ENCODE measurements at regions not wholly inside any gene's neighbourhood (a gene's known extent, or its start where the extent isn't known, plus 50 kb on each side); places are given as distances from the start of the nearest gene placed in this dataset.
A peak's percentile ranks its signal among the peaks of the same experiment; 100 is the strongest.

DNA sequence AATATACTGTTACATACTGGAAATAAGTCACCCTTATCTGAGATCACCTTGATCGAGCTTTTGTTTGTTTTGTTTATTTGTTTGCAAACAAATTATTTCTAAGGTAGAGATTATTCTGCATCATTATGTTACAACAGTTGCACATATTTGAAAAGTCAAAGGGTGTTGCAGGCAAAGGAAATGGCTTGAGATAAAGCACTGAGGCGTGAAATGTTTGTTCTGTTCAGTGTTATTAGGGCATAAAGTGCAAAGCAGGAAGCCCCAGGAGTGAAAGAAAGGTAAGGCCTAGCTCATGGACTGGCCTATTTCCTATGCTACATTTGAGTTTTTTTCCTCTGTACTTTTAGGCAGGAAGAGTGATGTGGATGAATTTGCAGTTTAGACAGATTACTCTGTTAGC is 1815.6 kb upstream of the LRRTM1 start:
- H3K4me3 ChIP-seq (ENCODE audit: low read length), result no peak overlapping the region
- TF ChIP-seq, protein P1, sequence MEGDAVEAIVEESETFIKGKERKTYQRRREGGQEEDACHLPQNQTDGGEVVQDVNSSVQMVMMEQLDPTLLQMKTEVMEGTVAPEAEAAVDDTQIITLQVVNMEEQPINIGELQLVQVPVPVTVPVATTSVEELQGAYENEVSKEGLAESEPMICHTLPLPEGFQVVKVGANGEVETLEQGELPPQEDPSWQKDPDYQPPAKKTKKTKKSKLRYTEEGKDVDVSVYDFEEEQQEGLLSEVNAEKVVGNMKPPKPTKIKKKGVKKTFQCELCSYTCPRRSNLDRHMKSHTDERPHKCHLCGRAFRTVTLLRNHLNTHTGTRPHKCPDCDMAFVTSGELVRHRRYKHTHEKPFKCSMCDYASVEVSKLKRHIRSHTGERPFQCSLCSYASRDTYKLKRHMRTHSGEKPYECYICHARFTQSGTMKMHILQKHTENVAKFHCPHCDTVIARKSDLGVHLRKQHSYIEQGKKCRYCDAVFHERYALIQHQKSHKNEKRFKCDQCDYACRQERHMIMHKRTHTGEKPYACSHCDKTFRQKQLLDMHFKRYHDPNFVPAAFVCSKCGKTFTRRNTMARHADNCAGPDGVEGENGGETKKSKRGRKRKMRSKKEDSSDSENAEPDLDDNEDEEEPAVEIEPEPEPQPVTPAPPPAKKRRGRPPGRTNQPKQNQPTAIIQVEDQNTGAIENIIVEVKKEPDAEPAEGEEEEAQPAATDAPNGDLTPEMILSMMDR (conservative IDR thresholded peaks at IDR 0.05; ENCODE audit: low read depth, low read length), result no peak
- no peak for DNase-seq (ENCODE audit: low read depth)

DNA sequence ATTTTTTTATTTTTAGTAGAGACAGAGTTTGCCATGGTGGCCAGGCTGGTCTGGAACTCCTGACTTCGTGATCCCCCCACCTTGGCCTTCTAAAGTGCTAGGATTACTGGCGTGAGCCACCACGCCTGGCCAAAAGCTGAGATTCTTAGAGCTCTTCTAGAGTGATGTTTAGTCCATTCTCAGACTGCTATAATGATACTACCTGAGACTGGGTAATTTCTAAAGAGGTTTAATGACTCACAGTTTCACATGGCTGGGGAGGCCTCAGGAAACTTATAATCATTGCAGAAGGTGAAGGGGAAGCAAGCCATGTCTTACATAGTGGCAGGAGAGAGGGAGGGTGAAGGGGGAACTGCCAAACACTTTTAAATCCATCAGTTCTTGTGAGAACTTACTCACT is 1804.9 kb upstream of the LRRTM1 start:
- no peak for DNase-seq (ENCODE audit: low read depth)
- TF ChIP-seq, protein P1 (conservative IDR thresholded peaks at IDR 0.05; ENCODE audit: low read depth, low read length), result no peak
- H3K4me3 ChIP-seq (ENCODE audit: low read length), result no peak overlapping the region

- no peak for DNase-seq (ENCODE audit: low read depth)
- no peak overlapping the region for H3K4me3 ChIP-seq (ENCODE audit: low read length)
- TF ChIP-seq, protein P1 (conservative IDR thresholded peaks at IDR 0.05; ENCODE audit: low read depth, low read length), result no peak
Observed at GRCh38 chr2:82098617-82099016, 1794.1 kb upstream of the LRRTM1 start.

DNA sequence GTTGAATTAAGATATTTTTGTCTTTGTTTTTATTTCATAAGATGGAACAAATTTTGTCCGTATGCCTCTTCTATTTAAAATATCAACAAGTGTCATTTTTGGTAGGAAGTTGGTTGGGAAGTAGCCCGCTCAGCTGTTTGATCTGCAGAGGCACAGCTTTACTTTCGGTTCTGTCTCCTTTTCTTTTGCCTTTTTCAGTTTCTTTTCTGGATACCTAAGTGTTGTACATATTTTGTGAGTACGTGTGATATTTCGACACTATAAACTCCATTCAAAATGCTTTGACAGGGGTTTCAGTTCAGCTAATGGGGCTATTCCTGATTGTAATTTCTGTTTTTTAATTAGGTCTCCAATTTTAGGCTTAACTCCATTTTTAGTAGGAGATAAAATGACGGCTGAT is 1785.0 kb upstream of the LRRTM1 start:
- H3K4me3 ChIP-seq (ENCODE audit: low read length), result no peak overlapping the region
- TF ChIP-seq, protein P1 (conservative IDR thresholded peaks at IDR 0.05; ENCODE audit: low read depth, low read length), result no peak
- no peak for DNase-seq (ENCODE audit: low read depth)

DNA sequence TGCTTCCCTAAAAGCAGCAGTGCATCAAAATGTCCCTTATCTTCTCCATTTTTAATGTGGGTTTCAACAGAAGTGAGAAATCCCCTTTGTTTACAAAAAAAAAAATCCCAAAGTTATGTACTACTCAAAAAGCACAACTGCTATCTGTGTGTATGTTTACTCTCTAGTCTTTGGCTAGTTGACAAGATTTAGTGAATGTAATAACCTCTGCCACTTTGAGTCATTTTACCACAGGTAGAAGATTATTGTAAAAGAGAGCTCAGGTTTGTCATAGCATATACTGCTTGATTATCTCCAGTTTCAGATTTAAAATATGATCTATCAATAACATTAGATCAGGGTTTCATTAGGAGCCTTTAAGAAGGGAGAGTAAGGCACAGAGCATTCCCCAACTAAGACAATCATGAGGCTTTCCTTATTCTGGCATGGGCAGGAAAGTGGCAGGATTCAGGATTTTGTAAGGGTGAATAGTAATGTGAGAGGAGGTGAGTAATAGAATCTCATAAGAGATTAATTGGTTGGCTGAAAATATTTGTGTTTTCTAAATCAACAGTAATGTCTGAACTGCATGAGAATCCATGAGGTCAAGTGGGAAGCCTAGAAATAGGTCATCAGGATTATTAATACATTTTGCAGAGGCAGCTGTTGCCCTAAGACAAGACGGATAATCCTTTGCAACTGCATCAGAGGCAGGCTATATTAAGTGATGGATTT is 1780.3 kb upstream of the LRRTM1 start:
- no peak for DNase-seq (ENCODE audit: low read depth)
- TF ChIP-seq, protein P1 (conservative IDR thresholded peaks at IDR 0.05; ENCODE audit: low read depth, low read length), result no peak
- no peak overlapping the region for H3K4me3 ChIP-seq (ENCODE audit: low read length)

DNA sequence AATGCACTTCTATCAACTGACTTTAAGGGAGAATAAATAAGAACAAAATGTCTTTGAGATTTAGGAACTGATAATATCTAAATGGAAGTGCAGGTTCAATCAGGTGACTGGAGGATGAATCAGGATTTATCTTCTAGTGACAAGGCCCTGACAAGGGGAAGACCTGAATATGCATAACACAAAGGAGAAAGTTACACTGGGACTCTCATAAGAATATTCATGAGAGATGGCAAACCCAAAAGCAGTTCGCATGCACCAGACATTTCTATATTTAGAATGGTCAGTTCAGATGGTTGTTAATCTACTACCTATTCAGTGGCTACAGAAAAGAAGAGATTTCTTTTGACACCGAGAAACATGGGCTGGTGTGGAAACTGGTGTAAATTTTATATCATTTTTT is 1771.3 kb upstream of the LRRTM1 start:
- H3K4me3 ChIP-seq (ENCODE audit: low read length), result no peak overlapping the region
- no peak for DNase-seq (ENCODE audit: low read depth)
- TF ChIP-seq, protein P1 (conservative IDR thresholded peaks at IDR 0.05; ENCODE audit: low read depth, low read length), result no peak

DNA sequence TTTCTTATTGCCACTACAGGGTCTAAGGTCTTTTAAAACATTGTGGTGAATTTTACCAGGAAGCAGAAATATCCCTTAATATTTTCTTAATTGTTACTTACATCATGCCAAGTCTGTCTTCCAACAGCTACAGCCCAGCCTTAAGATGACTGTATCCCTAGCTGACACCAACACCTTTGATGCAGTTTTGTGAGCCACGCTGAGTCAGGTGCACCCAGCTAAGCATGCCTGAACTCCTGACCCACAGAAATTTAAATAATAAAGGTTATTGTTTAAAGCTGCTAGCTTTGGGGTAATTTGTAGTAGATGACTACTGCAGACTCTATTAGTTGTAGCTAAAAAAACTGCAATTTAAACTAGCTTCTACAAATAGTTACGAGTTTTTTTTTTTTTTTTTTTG is 1757.9 kb upstream of the LRRTM1 start:
- H3K4me3 ChIP-seq (ENCODE audit: low read length), result no peak overlapping the region
- peak; percentile 6 for DNase-seq (ENCODE audit: low read depth)
- TF ChIP-seq, protein P1 (conservative IDR thresholded peaks at IDR 0.05; ENCODE audit: low read depth, low read length), result no peak
